Ovary (tissue), 3 donors: ENCODE measurements at regions not wholly inside any gene's neighbourhood (a gene's known extent, or its start where the extent isn't known, plus 50 kb on each side); places are given as distances from the start of the nearest gene placed in this dataset.

ENCODE experiments used
- CTCF ChIP-seq, 3 donors: fragments of 450-650 bp in 2 of 3; fragments of 200-600 bp in 1 of 3; IDR thresholded peaks; one replicate each; pipeline versions ENCODE4 v1.5.1 to v1.8.0; 2016 to 2022; ENCODE audit warnings: antibody characterized with exemption in 3 of 3, mild to moderate bottlenecking in 1 of 3
- EP300 ChIP-seq: sonication (generic); formaldehyde crosslinking; IDR thresholded peaks from one replicate; pipeline ENCODE4 v1.6.1; 2017; ENCODE audit warnings: antibody characterized with exemption
- POLR2A ChIP-seq: fragments of 450-650 bp; IDR thresholded peaks from one replicate; pipeline ENCODE4 v1.6.1; 2017; ENCODE audit warnings: antibody characterized with exemption, mild to moderate bottlenecking, moderate library complexity
- donor health status: DM: no; HTN: no; CAD: no.

- TF ChIP-seq POLR2A (no peak), CTCF (IDR thresholded peaks at IDR 0.05) (no peak), EP300 (no peak)
Measured at GRCh38 chr2:66173645-66174044, 261.3 kb upstream of the MEIS1 start.
